ENCODE measurements at regions not wholly inside any gene's neighbourhood (a gene's known extent, or its start where the extent isn't known, plus 50 kb on each side); places are given as distances from the start of the nearest gene placed in this dataset.
"Not testable (repeated sequence)": the region's sequence is repeated elsewhere in the genome, so short reads cannot be mapped to it uniquely, and the experiment has no call there.

- not testable (repeated sequence) for TF ChIP-seq EZH2 (IDR thresholded peaks at IDR 0.05; ENCODE audit: insufficient read depth, poor library complexity, severe bottlenecking); EZH2phosphoT487 (IDR thresholded peaks at IDR 0.05; ENCODE audit: insufficient read depth, low read depth)
Measured at GRCh38 chr7:68231011-68231410, 1234.4 kb downstream of the TYW1 start.

Data from GM23248 (cell line).